ENCODE measurements at regions not wholly inside any gene's neighbourhood (a gene's known extent, or its start where the extent isn't known, plus 50 kb on each side); places are given as distances from the start of the nearest gene placed in this dataset.

GRCh38 chr16:10309271-10309932 lies 76.5 kb upstream of the ATF7IP2 start:
- no peak overlapping the region for H3K4me3 ChIP-seq
- H3K27me3 ChIP-seq = no peaks in the 10 kb centered on the region
- WGBS, 2 donors (ENCODE audit: low coverage in 1 of 2) = 60 to 87% methylated on average over 2 to 11 of the region's 11 CpGs
- H3K4me1 ChIP-seq = no peaks in the 10 kb centered on the region
- TF ChIP-seq CTCF (IDR thresholded peaks at IDR 0.05) (no peak), POLR2A (IDR thresholded peaks at IDR 0.05) (no peak), POLR2AphosphoS5 (IDR thresholded peaks at IDR 0.05) (no peak), EP300 (IDR thresholded peaks at IDR 0.05; ENCODE audit: low read depth) (no peak)
- DNase-seq = no peak
- in situ Hi-C loops (cut with MboI; ENCODE audit: low pct_ligation_motif_present in 1 of 4, low pct_unique_long_range_greater_than_20kb in 1 of 4, low sequenced_read_pairs in 3 of 4) (no loop called here), intact Hi-C loops (cut with DNase I; ENCODE audit: low total_unique reads) (no loop called here)
- H3K27ac ChIP-seq = no peak overlapping the region
- H3K9me3 ChIP-seq = no peaks in the 10 kb centered on the region
- no peaks in the 10 kb centered on the region for H3K36me3 ChIP-seq

GRCh38 chr16:10312008-10312407 lies 73.9 kb upstream of the ATF7IP2 start:
- in situ Hi-C loops (cut with MboI; ENCODE audit: low pct_ligation_motif_present in 1 of 4, low pct_unique_long_range_greater_than_20kb in 1 of 4, low sequenced_read_pairs in 3 of 4) = no loop called here
- WGBS, 2 donors (ENCODE audit: low coverage in 1 of 2) = 60 to 69% methylated on average over 1 to 5 of the region's 5 CpGs

GRCh38 chr16:10312784-10313724 lies 72.8 kb upstream of the ATF7IP2 start:
- 73 to 100% methylated on average over 1 to 7 of the region's 7 CpGs for WGBS, 2 donors (ENCODE audit: low coverage in 1 of 2)
- Histone ChIP-seq H3K9me3 (no peaks in the 10 kb centered on the region), H3K4me3 (no peak overlapping the region), H3K4me1 (no peaks in the 10 kb centered on the region), H3K27ac (no peak overlapping the region), H3K36me3 (no peaks in the 10 kb centered on the region), H3K27me3 (no peaks in the 10 kb centered on the region)
- TF ChIP-seq POLR2AphosphoS5 (IDR thresholded peaks at IDR 0.05) (no peak), CTCF (IDR thresholded peaks at IDR 0.05) (no peak), POLR2A (IDR thresholded peaks at IDR 0.05) (no peak), EP300 (IDR thresholded peaks at IDR 0.05; ENCODE audit: low read depth) (no peak)
- in situ Hi-C loops (cut with MboI; ENCODE audit: low pct_ligation_motif_present in 1 of 4, low pct_unique_long_range_greater_than_20kb in 1 of 4, low sequenced_read_pairs in 3 of 4) = no loop called here
- DNase-seq = no peak
- intact Hi-C loops (cut with DNase I; ENCODE audit: low total_unique reads) = no loop called here

More at GRCh38 chr16:10312008-10312407, 73.9 kb upstream of the ATF7IP2 start:
- Histone ChIP-seq H3K36me3 (no peaks in the 10 kb centered on the region), H3K9me3 (no peaks in the 10 kb centered on the region), H3K27ac (no peak overlapping the region), H3K4me1 (no peaks in the 10 kb centered on the region), H3K27me3 (no peaks in the 10 kb centered on the region), H3K4me3 (no peak overlapping the region)
- intact Hi-C loops (cut with DNase I; ENCODE audit: low total_unique reads) = no loop called here
- no peak for TF ChIP-seq POLR2A (IDR thresholded peaks at IDR 0.05)
- TF ChIP-seq POLR2AphosphoS5 (IDR thresholded peaks at IDR 0.05) = no peak
- no peak for TF ChIP-seq CTCF (IDR thresholded peaks at IDR 0.05)
- TF ChIP-seq EP300 (IDR thresholded peaks at IDR 0.05; ENCODE audit: low read depth) = no peak
- DNase-seq = no peak

- in situ Hi-C loops (cut with MboI; ENCODE audit: low pct_ligation_motif_present in 1 of 4, low pct_unique_long_range_greater_than_20kb in 1 of 4, low sequenced_read_pairs in 3 of 4) = no loop called here
Observed at GRCh38 chr16:10314317-10314716, 71.5 kb upstream of the ATF7IP2 start.

More at GRCh38 chr16:10314317-10314716, 71.5 kb upstream of the ATF7IP2 start:
- intact Hi-C loops (cut with DNase I; ENCODE audit: low total_unique reads) = no loop called here
- no peak overlapping the region for H3K4me3 ChIP-seq
- H3K27ac ChIP-seq = no peak overlapping the region
- H3K4me1 ChIP-seq = no peaks in the 10 kb centered on the region
- TF ChIP-seq POLR2A (IDR thresholded peaks at IDR 0.05) (no peak), EP300 (IDR thresholded peaks at IDR 0.05; ENCODE audit: low read depth) (no peak), CTCF (IDR thresholded peaks at IDR 0.05) (no peak), POLR2AphosphoS5 (IDR thresholded peaks at IDR 0.05) (no peak)
- DNase-seq = no peak
- 77 to 84% methylated on average over 4 of the region's 4 CpGs for whole genome bisulfite sequencing, 2 donors (ENCODE audit: low coverage in 1 of 2)
- no peaks in the 10 kb centered on the region for H3K9me3 ChIP-seq
- no peaks in the 10 kb centered on the region for H3K36me3 ChIP-seq
- H3K27me3 ChIP-seq = no peaks in the 10 kb centered on the region

Data from transverse colon (tissue), 4 donors.